ENCODE measurements at regions not wholly inside any gene's neighbourhood (a gene's known extent, or its start where the extent isn't known, plus 50 kb on each side); places are given as distances from the start of the nearest gene placed in this dataset.

GRCh38 chr13:69092615-69093322 is 1014.9 kb upstream of the ATXN8OS start:
- no peak overlapping the region for H3K27ac ChIP-seq

GRCh38 chr13:69077267-69077666 is 1030.4 kb upstream of the ATXN8OS start:
- Histone ChIP-seq H3K9ac (no peak overlapping the region), H3K79me2 (ENCODE audit: insufficient read depth, low read depth) (no peaks in the 10 kb centered on the region), H3K36me3 (ENCODE audit: insufficient read depth) (no peaks in the 10 kb centered on the region), H3K4me2 (no peak overlapping the region), H4K20me1 (ENCODE audit: insufficient read depth) (no peaks in the 10 kb centered on the region), H3K4me1 (ENCODE audit: low read depth, poor library complexity, severe bottlenecking) (no peaks in the 10 kb centered on the region), H3K4me3 (IDR thresholded peaks at IDR 0.05; ENCODE audit: insufficient read depth, low read depth, low read length) (no peak overlapping the region), H3K27ac (no peak overlapping the region), H3K27me3 (ENCODE audit: insufficient read depth, low read depth) (no peaks in the 10 kb centered on the region), H2AFZ (ENCODE audit: low read depth) (no peak overlapping the region)
- no peak for TF ChIP-seq CTCF (conservative IDR thresholded peaks at IDR 0.05; ENCODE audit: low read depth, low read length)

More at GRCh38 chr13:69092615-69093322, 1014.9 kb upstream of the ATXN8OS start:
- Histone ChIP-seq H3K27me3 (ENCODE audit: insufficient read depth, low read depth) (no peaks in the 10 kb centered on the region), H3K9ac (no peak overlapping the region), H3K36me3 (ENCODE audit: insufficient read depth) (no peaks in the 10 kb centered on the region), H3K4me2 (no peak overlapping the region), H3K4me3 (IDR thresholded peaks at IDR 0.05; ENCODE audit: insufficient read depth, low read depth, low read length) (no peak overlapping the region), H3K79me2 (ENCODE audit: insufficient read depth, low read depth) (no peaks in the 10 kb centered on the region), H2AFZ (ENCODE audit: low read depth) (no peak overlapping the region), H4K20me1 (ENCODE audit: insufficient read depth) (no peaks in the 10 kb centered on the region), H3K4me1 (ENCODE audit: low read depth, poor library complexity, severe bottlenecking) (no peaks in the 10 kb centered on the region)
- no peak for TF ChIP-seq CTCF (conservative IDR thresholded peaks at IDR 0.05; ENCODE audit: low read depth, low read length)

GRCh38 chr13:69069554-69070133 is 1038.0 kb upstream of the ATXN8OS start:
- H3K79me2 ChIP-seq (ENCODE audit: insufficient read depth, low read depth) = no peaks in the 10 kb centered on the region
- H3K9ac ChIP-seq = no peak overlapping the region
- H3K4me1 ChIP-seq (ENCODE audit: low read depth, poor library complexity, severe bottlenecking) = no peaks in the 10 kb centered on the region
- H2AFZ ChIP-seq (ENCODE audit: low read depth) = no peak overlapping the region
- H3K4me3 ChIP-seq (IDR thresholded peaks at IDR 0.05; ENCODE audit: insufficient read depth, low read depth, low read length) = no peak overlapping the region
- TF ChIP-seq CTCF (conservative IDR thresholded peaks at IDR 0.05; ENCODE audit: low read depth, low read length) = no peak
- no peaks in the 10 kb centered on the region for H3K27me3 ChIP-seq (ENCODE audit: insufficient read depth, low read depth)
- H3K36me3 ChIP-seq (ENCODE audit: insufficient read depth) = no peaks in the 10 kb centered on the region
- H4K20me1 ChIP-seq (ENCODE audit: insufficient read depth) = no peaks in the 10 kb centered on the region
- H3K4me2 ChIP-seq = no peak overlapping the region
- H3K27ac ChIP-seq = no peak overlapping the region

- no peak for TF ChIP-seq CTCF (conservative IDR thresholded peaks at IDR 0.05; ENCODE audit: low read depth, low read length)
- H3K4me1 ChIP-seq (ENCODE audit: low read depth, poor library complexity, severe bottlenecking) = no peaks in the 10 kb centered on the region
- H3K4me2 ChIP-seq = no peak overlapping the region
- no peaks in the 10 kb centered on the region for H4K20me1 ChIP-seq (ENCODE audit: insufficient read depth)
- H3K27ac ChIP-seq = no peak overlapping the region
- no peak overlapping the region for H2AFZ ChIP-seq (ENCODE audit: low read depth)
- no peak overlapping the region for H3K4me3 ChIP-seq (IDR thresholded peaks at IDR 0.05; ENCODE audit: insufficient read depth, low read depth, low read length)
- no peaks in the 10 kb centered on the region for H3K27me3 ChIP-seq (ENCODE audit: insufficient read depth, low read depth)
- no peak overlapping the region for H3K9ac ChIP-seq
- H3K36me3 ChIP-seq (ENCODE audit: insufficient read depth) = no peaks in the 10 kb centered on the region
- H3K79me2 ChIP-seq (ENCODE audit: insufficient read depth, low read depth) = no peaks in the 10 kb centered on the region
These were observed 1056.9 kb upstream of the ATXN8OS start for GRCh38 chr13:69050696-69051095.
